H9 (cell line): ENCODE measurements at regions not wholly inside any gene's neighbourhood (a gene's known extent, or its start where the extent isn't known, plus 50 kb on each side); places are given as distances from the start of the nearest gene placed in this dataset.

ENCODE experiments used
- DNase-seq: peaks from one replicate; pipeline ENCODE4 v3.0.0-alpha.2; 2017
- H2AFZ ChIP-seq: one replicate; pipeline ENCODE4 v1.6.1; 2013; ENCODE audit warnings: mild to moderate bottlenecking, low read length, control low read depth, moderate library complexity
- H2AK5ac ChIP-seq: 2 replicates; pipeline ENCODE4 v1.6.1; 2013; ENCODE audit warnings: low read length, control low read depth, mixed read lengths; ENCODE audit not compliant: insufficient read length
- H2BK120ac ChIP-seq: one replicate; pipeline ENCODE4 v1.6.1; 2013; ENCODE audit warnings: low read depth, mild to moderate bottlenecking, low read length, control low read depth, inconsistent platforms; ENCODE audit not compliant: poor library complexity, severe bottlenecking
- H2BK12ac ChIP-seq: 2 replicates; pipeline ENCODE4 v1.6.1; 2013; ENCODE audit warnings: low read length, control low read depth, mixed read lengths, low read depth; ENCODE audit not compliant: insufficient read length
- H2BK15ac ChIP-seq: 2 replicates; pipeline ENCODE4 v1.6.1; 2013; ENCODE audit warnings: low read depth, low read length, control low read depth
- H2BK20ac ChIP-seq: one replicate; pipeline ENCODE4 v1.6.1; 2013; ENCODE audit warnings: low read depth, mild to moderate bottlenecking, low read length, control low read depth, inconsistent platforms; ENCODE audit not compliant: poor library complexity, severe bottlenecking
- H2BK5ac ChIP-seq: 2 replicates; pipeline ENCODE4 v1.6.1; 2013; ENCODE audit warnings: low read length, control low read depth, mixed read lengths; ENCODE audit not compliant: insufficient read length
- H3K14ac ChIP-seq: 2 replicates; pipeline ENCODE4 v1.6.1; 2013; ENCODE audit warnings: low read length, control low read depth; ENCODE audit not compliant: insufficient read depth
- H3K18ac ChIP-seq: 2 replicates; pipeline ENCODE4 v1.6.1; 2013; ENCODE audit warnings: low read depth, mild to moderate bottlenecking, mixed read lengths, low read length, control low read depth; ENCODE audit not compliant: insufficient read length
- H3K23ac ChIP-seq: 2 replicates; pipeline ENCODE4 v1.6.1; 2013; ENCODE audit warnings: low read length, control low read depth, mixed read lengths, low read depth; ENCODE audit not compliant: insufficient read length
- H3K23me2 ChIP-seq: 2 replicates; pipeline ENCODE4 v1.6.1; 2013; ENCODE audit warnings: low read depth, mild to moderate bottlenecking, mixed read lengths, low read length, control low read depth; ENCODE audit not compliant: insufficient read length, poor library complexity, severe bottlenecking
- H3K27ac ChIP-seq: 2 replicates; pipeline ENCODE4 v1.5.1; 2013; ENCODE audit warnings: low read length, control low read depth, mixed read lengths, low read depth; ENCODE audit not compliant: insufficient read length
- H3K27me3 ChIP-seq: 2 replicates; pipeline ENCODE4 v1.6.1; 2013; ENCODE audit warnings: low read length, control low read depth, inconsistent platforms; ENCODE audit not compliant: insufficient read depth
- H3K4ac ChIP-seq: 2 replicates; pipeline ENCODE4 v1.6.1; 2013; ENCODE audit warnings: low read depth, mild to moderate bottlenecking, control low read depth, inconsistent platforms, low read length, moderate library complexity
- H3K4me1 ChIP-seq: 2 replicates; pipeline ENCODE4 v1.6.1; 2013; ENCODE audit warnings: low read length, control low read depth, inconsistent platforms; ENCODE audit not compliant: insufficient read depth
- H3K4me2 ChIP-seq: 2 replicates; pipeline ENCODE4 v1.6.1; 2013; ENCODE audit warnings: low read length, control low read depth, mixed read lengths; ENCODE audit not compliant: insufficient read length, insufficient read depth
- H3K56ac ChIP-seq: 2 replicates; pipeline ENCODE4 v1.6.1; 2013; ENCODE audit warnings: low read depth, mild to moderate bottlenecking, mixed read lengths, low read length, control low read depth; ENCODE audit not compliant: insufficient read length
- H3K79me1 ChIP-seq: 2 replicates; pipeline ENCODE4 v1.6.1; 2013; ENCODE audit warnings: low read depth, mild to moderate bottlenecking, moderate library complexity, low read length, control low read depth, inconsistent platforms; ENCODE audit not compliant: insufficient read depth, poor library complexity, severe bottlenecking
- H3K79me2 ChIP-seq: 2 replicates; pipeline ENCODE4 v1.6.1; 2013; ENCODE audit warnings: low read length, control low read depth, inconsistent platforms; ENCODE audit not compliant: insufficient read depth
- H3K9ac ChIP-seq: 2 replicates; pipeline ENCODE4 v1.6.1; 2013; ENCODE audit warnings: low read length, control low read depth, mixed read lengths; ENCODE audit not compliant: insufficient read length; ENCODE audit errors: extremely low read depth
- H3K9me3 ChIP-seq: one replicate; pipeline ENCODE4 v1.6.1; 2013; ENCODE audit warnings: low read depth, low read length, inconsistent platforms; ENCODE audit not compliant: control insufficient read depth
- H3T11ph ChIP-seq: one replicate; pipeline ENCODE4 v1.6.1; 2013; ENCODE audit warnings: mild to moderate bottlenecking, low read length, control low read depth, inconsistent platforms
- H4K20me1 ChIP-seq: one replicate; pipeline ENCODE4 v1.6.1; 2013; ENCODE audit not compliant: control insufficient read depth, insufficient read length, insufficient read depth
- H4K5ac ChIP-seq: 2 replicates; pipeline ENCODE4 v1.6.1; 2013; ENCODE audit warnings: low read depth, mild to moderate bottlenecking, mixed read lengths, low read length, control low read depth; ENCODE audit not compliant: insufficient read length
- H4K8ac ChIP-seq: replicated peaks from 2 replicates; pipeline ENCODE4 v1.6.1; 2013; ENCODE audit warnings: low read length, control low read depth, mixed read lengths, low read depth; ENCODE audit not compliant: insufficient read length
- H4K91ac ChIP-seq: 2 replicates; pipeline ENCODE4 v1.6.1; 2013; ENCODE audit warnings: low read depth, mild to moderate bottlenecking, moderate library complexity, mixed read lengths, low read length, control low read depth; ENCODE audit not compliant: insufficient read length
- H3K27ac Mint-ChIP-seq, 3 experiments: 2 replicates in 2 of 3; 3 replicates in 1 of 3; pipeline ENCODE4 v1.8.0; 2020 to 2021; ENCODE audit warnings: mixed read lengths in 3 of 3, mild to moderate bottlenecking in 1 of 3, moderate library complexity in 1 of 3
- H3K27me3 Mint-ChIP-seq: 2 replicates; pipeline ENCODE4 v1.8.0; 2021; ENCODE audit warnings: low read depth, mild to moderate bottlenecking, moderate library complexity, mixed read lengths
- H3K36me3 Mint-ChIP-seq, 3 experiments: 2 replicates in 2 of 3; 3 replicates in 1 of 3; pipeline ENCODE4 v1.8.0; 2020 to 2021; ENCODE audit warnings: low read depth in 3 of 3, mixed read lengths in 3 of 3; ENCODE audit not compliant: insufficient read depth in 1 of 3
- H3K4me1 Mint-ChIP-seq, 2 experiments: 2 replicates each; pipeline ENCODE4 v1.8.0; 2020; ENCODE audit warnings: mixed read lengths in 2 of 2
- H3K4me3 Mint-ChIP-seq, 2 experiments: 2 replicates in 1 of 2; 3 replicates in 1 of 2; pipeline ENCODE4 v1.8.0; 2020 to 2021; ENCODE audit warnings: mild to moderate bottlenecking in 2 of 2, mixed read lengths in 2 of 2, moderate library complexity in 1 of 2
- H3K9me3 Mint-ChIP-seq, 2 experiments: 2 replicates in 1 of 2; 3 replicates in 1 of 2; pipeline ENCODE4 v1.8.0; 2020; ENCODE audit warnings: mild to moderate bottlenecking in 2 of 2, mixed read lengths in 2 of 2, moderate library complexity in 1 of 2
- CTCF ChIP-seq: fragments of 200-600 bp; sonication (generic); conservative IDR thresholded peaks from 3 replicates; pipeline ENCODE4 v1.8.0; 2021; ENCODE audit warnings: antibody characterized with exemption, mild to moderate bottlenecking
- WGBS: extraction: QIAGEN DNeasy Blood & Tissue Kit; methylation state at CpG from one replicate; pipeline ENCODE4 v1.1.7; 2013; ENCODE audit warnings: missing lambda C conversion rate, low lambda C conversion rate, mixed read lengths; ENCODE audit not compliant: insufficient read length; ENCODE audit errors: extremely low coverage; 5-methylcytosine and 5-hydroxymethylcytosine counted together

- no peaks in the 10 kb centered on the region for H4K20me1 ChIP-seq
- H3K18ac ChIP-seq = no peak overlapping the region
- H3K9me3 Mint-ChIP-seq = peaks cover 0 to 6% of the 10 kb centered on the region in 2 experiments; a peak in 2 of 5 replicates
- no peak overlapping the region for H2AFZ ChIP-seq
- H2AK5ac ChIP-seq = no peak overlapping the region
- H3K27me3 ChIP-seq = no peaks in the 10 kb centered on the region
- H2BK20ac ChIP-seq = no peak overlapping the region
- H3K27me3 Mint-ChIP-seq = no peaks in the 10 kb centered on the region
- no peak overlapping the region for H3T11ph ChIP-seq
- H3K27ac ChIP-seq = no peak overlapping the region
- H3K9ac ChIP-seq = no peak overlapping the region
- no peaks in the 10 kb centered on the region for H3K36me3 Mint-ChIP-seq
- H3K27ac Mint-ChIP-seq = no peak overlapping the region
- H3K79me2 ChIP-seq = no peaks in the 10 kb centered on the region
- H3K4ac ChIP-seq = no peak overlapping the region
- H3K4me3 Mint-ChIP-seq = no peak overlapping the region
- no peak overlapping the region for H2BK5ac ChIP-seq
- H3K4me1 Mint-ChIP-seq = no peaks in the 10 kb centered on the region
- no peak for DNase-seq
- H3K14ac ChIP-seq = no peak overlapping the region
- H2BK12ac ChIP-seq = no peak overlapping the region
- WGBS = no CpG with 5 or more reads among the region's 2 CpGs
- no peak overlapping the region for H3K4me2 ChIP-seq
- no peak overlapping the region for H2BK15ac ChIP-seq
- TF ChIP-seq CTCF = no peak
- H3K23ac ChIP-seq = no peak overlapping the region
- no peak overlapping the region for H4K5ac ChIP-seq
- H4K91ac ChIP-seq = no peak overlapping the region
- H3K79me1 ChIP-seq = no peaks in the 10 kb centered on the region
- H3K56ac ChIP-seq = no peak overlapping the region
- H2BK120ac ChIP-seq = no peak overlapping the region
- H3K9me3 ChIP-seq = no peaks in the 10 kb centered on the region
- no peaks in the 10 kb centered on the region for H3K4me1 ChIP-seq
- H4K8ac ChIP-seq = no peak overlapping the region
- H3K23me2 ChIP-seq = no peaks in the 10 kb centered on the region
Measured at GRCh38 chr6:100084991-100085364, 91.0 kb upstream of the MCHR2 start.
